ENCODE measurements at regions not wholly inside any gene's neighbourhood (a gene's known extent, or its start where the extent isn't known, plus 50 kb on each side); places are given as distances from the start of the nearest gene placed in this dataset.

DNA sequence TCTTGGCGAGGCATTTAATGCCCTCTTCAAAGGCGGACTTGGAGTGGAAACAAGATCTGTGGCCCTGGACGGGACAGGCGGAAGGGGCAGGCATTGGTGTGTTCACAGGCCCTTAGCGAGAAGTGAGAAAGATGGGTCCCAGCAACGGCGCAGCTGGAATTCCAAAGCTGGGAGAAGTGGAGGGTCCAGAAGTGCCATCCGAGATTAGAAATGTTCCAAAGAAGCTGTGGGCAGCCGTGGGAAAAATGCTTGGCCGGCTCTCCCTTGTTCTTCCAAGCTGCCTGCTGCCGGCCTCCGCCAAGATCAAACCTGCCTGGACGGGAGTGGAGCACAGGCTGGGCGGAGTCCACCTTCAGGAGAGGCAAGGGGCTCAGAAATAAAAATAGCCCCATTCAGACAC is 69.4 kb upstream of the ACTRT2 start:
- TF ChIP-seq, protein P1, sequence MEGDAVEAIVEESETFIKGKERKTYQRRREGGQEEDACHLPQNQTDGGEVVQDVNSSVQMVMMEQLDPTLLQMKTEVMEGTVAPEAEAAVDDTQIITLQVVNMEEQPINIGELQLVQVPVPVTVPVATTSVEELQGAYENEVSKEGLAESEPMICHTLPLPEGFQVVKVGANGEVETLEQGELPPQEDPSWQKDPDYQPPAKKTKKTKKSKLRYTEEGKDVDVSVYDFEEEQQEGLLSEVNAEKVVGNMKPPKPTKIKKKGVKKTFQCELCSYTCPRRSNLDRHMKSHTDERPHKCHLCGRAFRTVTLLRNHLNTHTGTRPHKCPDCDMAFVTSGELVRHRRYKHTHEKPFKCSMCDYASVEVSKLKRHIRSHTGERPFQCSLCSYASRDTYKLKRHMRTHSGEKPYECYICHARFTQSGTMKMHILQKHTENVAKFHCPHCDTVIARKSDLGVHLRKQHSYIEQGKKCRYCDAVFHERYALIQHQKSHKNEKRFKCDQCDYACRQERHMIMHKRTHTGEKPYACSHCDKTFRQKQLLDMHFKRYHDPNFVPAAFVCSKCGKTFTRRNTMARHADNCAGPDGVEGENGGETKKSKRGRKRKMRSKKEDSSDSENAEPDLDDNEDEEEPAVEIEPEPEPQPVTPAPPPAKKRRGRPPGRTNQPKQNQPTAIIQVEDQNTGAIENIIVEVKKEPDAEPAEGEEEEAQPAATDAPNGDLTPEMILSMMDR (conservative IDR thresholded peaks at IDR 0.05; ENCODE audit: low read length) = no peak
- no peak for TF ChIP-seq EZH2phosphoT487 (IDR thresholded peaks at IDR 0.05; ENCODE audit: borderline replicate concordance, low read depth, low read length)
